Stimulated activated CD4-positive, alpha-beta T cell treated with anti-CD3 and anti-CD28 coated beads, Interleukin-12 subunit alpha, Interleukin-12 subunit beta, amount 100 ng/mL, for 48 hours (primary cell): ENCODE measurements at regions not wholly inside any gene's neighbourhood (a gene's known extent, or its start where the extent isn't known, plus 50 kb on each side); places are given as distances from the start of the nearest gene placed in this dataset.
"Not testable (repeated sequence)": the region's sequence is repeated elsewhere in the genome, so short reads cannot be mapped to it uniquely, and the experiment has no call there.

Experiments used
- DNase-seq, 3 donors: peaks; one replicate each; pipeline ENCODE4 v3.0.0-alpha.2; 2020; ENCODE audit warnings: low read depth in 2 of 3, low spot score in 1 of 3

- DNase-seq, result no peak
These were observed 341.5 kb upstream of the CCNH start for GRCh38 chr5:87754009-87754757.

GRCh38 chr5:87752362-87752761, 339.6 kb upstream of the CCNH start:
- DNase-seq, result no peak

- DNase-seq, result no peak
These were observed 339.1 kb upstream of the CCNH start for GRCh38 chr5:87751824-87752223.

GRCh38 chr5:87746891-87747377, 334.2 kb upstream of the CCNH start:
- no peak for DNase-seq

GRCh38 chr5:87746341-87746740, 333.6 kb upstream of the CCNH start:
- no peak for DNase-seq

- no peak for DNase-seq
These were observed 329.2 kb upstream of the CCNH start for GRCh38 chr5:87741881-87742280.

GRCh38 chr5:87735923-87736322, 323.2 kb upstream of the CCNH start:
- DNase-seq, result no peak

GRCh38 chr5:87733897-87734296, 321.2 kb upstream of the CCNH start:
- DNase-seq, result no peak

- no peak for DNase-seq
These were observed 320.4 kb upstream of the CCNH start for GRCh38 chr5:87732875-87733768.

- no peak for DNase-seq
These were observed 317.1 kb upstream of the CCNH start for GRCh38 chr5:87729781-87730180.

- no peak for DNase-seq
These were observed 309.6 kb upstream of the CCNH start for GRCh38 chr5:87722286-87722685.

- DNase-seq, result not testable (repeated sequence)
These were observed 305.6 kb upstream of the CCNH start for GRCh38 chr5:87718224-87718925.

- DNase-seq, result no peak
These were observed 305.0 kb upstream of the CCNH start for GRCh38 chr5:87717761-87718160.

- DNase-seq, result no peak
These were observed 293.1 kb upstream of the CCNH start for GRCh38 chr5:87705876-87706275.

GRCh38 chr5:87686975-87687374, 274.2 kb upstream of the CCNH start:
- no peak for DNase-seq

GRCh38 chr5:87686018-87686417, 273.3 kb upstream of the CCNH start:
- DNase-seq, result no peak

GRCh38 chr5:87674235-87674634, 261.5 kb upstream of the CCNH start:
- no peak for DNase-seq

GRCh38 chr5:87671146-87671545, 258.4 kb upstream of the CCNH start:
- no peak for DNase-seq

GRCh38 chr5:87665166-87665565, 252.4 kb upstream of the CCNH start:
- DNase-seq, result no peak

- DNase-seq, result no peak
These were observed 249.2 kb upstream of the CCNH start for GRCh38 chr5:87661784-87662566.

- no peak for DNase-seq
These were observed 240.5 kb upstream of the CCNH start for GRCh38 chr5:87653242-87653641.
